Osteoblast (primary cell): ENCODE measurements at regions not wholly inside any gene's neighbourhood (a gene's known extent, or its start where the extent isn't known, plus 50 kb on each side); places are given as distances from the start of the nearest gene placed in this dataset.

Source experiments
- DNase-seq: peaks from one replicate; pipeline ENCODE4 v3.0.0; 2011; ENCODE audit warnings: low spot score, mixed read lengths; ENCODE audit not compliant: insufficient read length; ENCODE audit errors: missing footprints
- H2AFZ ChIP-seq: 2 replicates; pipeline ENCODE4 v1.6.0; 2011; ENCODE audit warnings: mild to moderate bottlenecking, low read length
- H3K27ac ChIP-seq: 2 replicates; pipeline ENCODE4 v1.5.1; 2011; ENCODE audit warnings: mild to moderate bottlenecking, low read depth, low read length, moderate library complexity
- H3K27me3 ChIP-seq: 2 replicates; pipeline ENCODE4 v1.6.0; 2012; ENCODE audit warnings: mild to moderate bottlenecking, control low read depth, inconsistent platforms, low read length, moderate library complexity; ENCODE audit not compliant: insufficient read depth
- H3K36me3 ChIP-seq: 2 replicates; pipeline ENCODE4 v1.5.1; 2011; ENCODE audit warnings: mild to moderate bottlenecking, low read length, control low read depth, moderate library complexity; ENCODE audit not compliant: insufficient read depth
- H3K4me1 ChIP-seq: 2 replicates; pipeline ENCODE4 v1.5.1; 2011; ENCODE audit warnings: mild to moderate bottlenecking, low read length, control low read depth, moderate library complexity; ENCODE audit not compliant: insufficient read depth
- H3K4me2 ChIP-seq: 2 replicates; pipeline ENCODE4 v1.6.0; 2011; ENCODE audit warnings: mild to moderate bottlenecking, low read length; ENCODE audit not compliant: insufficient read depth
- H3K4me3 ChIP-seq: fragments of 200-600 bp; sonication (generic); 3 replicates; pipeline ENCODE4 v1.5.1; 2012; ENCODE audit warnings: mild to moderate bottlenecking, low read length, inconsistent platforms; ENCODE audit not compliant: insufficient read depth
- H3K79me2 ChIP-seq: 2 replicates; pipeline ENCODE4 v1.6.0; 2012; ENCODE audit warnings: mild to moderate bottlenecking, low read length, control low read depth, inconsistent platforms; ENCODE audit not compliant: insufficient read depth
- H3K9me3 ChIP-seq: 2 replicates; pipeline ENCODE4 v1.5.1; 2011; ENCODE audit warnings: low read depth, low read length, control low read depth
- H4K20me1 ChIP-seq: 2 replicates; pipeline ENCODE4 v1.6.0; 2012; ENCODE audit warnings: mild to moderate bottlenecking, low read length, control low read depth; ENCODE audit not compliant: insufficient read depth
- TF ChIP-seq, protein P1 (sequence below): IDR thresholded peaks from 2 replicates; pipeline ENCODE4 v1.5.1; 2011; ENCODE audit warnings: mild to moderate bottlenecking, low read depth, low read length, moderate library complexity; ENCODE audit errors: extremely low read depth

DNA sequence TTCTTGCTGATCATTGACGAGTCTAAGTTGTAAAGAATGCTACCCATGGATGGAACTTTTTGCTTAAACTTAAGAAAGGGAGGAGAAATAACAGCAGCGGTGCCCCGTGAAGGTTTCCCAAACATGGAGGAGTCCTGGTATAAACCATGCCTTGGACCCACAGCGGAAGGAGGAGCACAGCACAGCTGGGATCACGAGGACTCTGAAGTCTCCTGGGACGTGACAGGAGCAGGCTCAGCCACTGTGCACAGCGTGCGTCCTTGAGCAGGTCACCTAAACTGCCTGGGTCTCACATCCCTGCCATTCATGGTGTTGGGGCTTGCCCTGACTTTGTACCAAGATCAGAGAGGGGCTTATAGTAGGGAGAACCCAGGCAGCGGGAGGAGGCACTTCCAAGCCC is 56.1 kb upstream of the UNC93A start:
- no peaks in the 10 kb centered on the region for H4K20me1 ChIP-seq
- TF ChIP-seq, protein P1, sequence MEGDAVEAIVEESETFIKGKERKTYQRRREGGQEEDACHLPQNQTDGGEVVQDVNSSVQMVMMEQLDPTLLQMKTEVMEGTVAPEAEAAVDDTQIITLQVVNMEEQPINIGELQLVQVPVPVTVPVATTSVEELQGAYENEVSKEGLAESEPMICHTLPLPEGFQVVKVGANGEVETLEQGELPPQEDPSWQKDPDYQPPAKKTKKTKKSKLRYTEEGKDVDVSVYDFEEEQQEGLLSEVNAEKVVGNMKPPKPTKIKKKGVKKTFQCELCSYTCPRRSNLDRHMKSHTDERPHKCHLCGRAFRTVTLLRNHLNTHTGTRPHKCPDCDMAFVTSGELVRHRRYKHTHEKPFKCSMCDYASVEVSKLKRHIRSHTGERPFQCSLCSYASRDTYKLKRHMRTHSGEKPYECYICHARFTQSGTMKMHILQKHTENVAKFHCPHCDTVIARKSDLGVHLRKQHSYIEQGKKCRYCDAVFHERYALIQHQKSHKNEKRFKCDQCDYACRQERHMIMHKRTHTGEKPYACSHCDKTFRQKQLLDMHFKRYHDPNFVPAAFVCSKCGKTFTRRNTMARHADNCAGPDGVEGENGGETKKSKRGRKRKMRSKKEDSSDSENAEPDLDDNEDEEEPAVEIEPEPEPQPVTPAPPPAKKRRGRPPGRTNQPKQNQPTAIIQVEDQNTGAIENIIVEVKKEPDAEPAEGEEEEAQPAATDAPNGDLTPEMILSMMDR: no peak
- H2AFZ ChIP-seq: no peak overlapping the region
- H3K9me3 ChIP-seq: no peaks in the 10 kb centered on the region
- DNase-seq: peak; percentile 51
- no peaks in the 10 kb centered on the region for H3K4me1 ChIP-seq
- no peaks in the 10 kb centered on the region for H3K36me3 ChIP-seq
- H3K27me3 ChIP-seq: no peaks in the 10 kb centered on the region
- H3K27ac ChIP-seq: no peak overlapping the region
- H3K4me3 ChIP-seq: no peak overlapping the region
- H3K79me2 ChIP-seq: no peaks in the 10 kb centered on the region
- H3K4me2 ChIP-seq: no peak overlapping the region

DNA sequence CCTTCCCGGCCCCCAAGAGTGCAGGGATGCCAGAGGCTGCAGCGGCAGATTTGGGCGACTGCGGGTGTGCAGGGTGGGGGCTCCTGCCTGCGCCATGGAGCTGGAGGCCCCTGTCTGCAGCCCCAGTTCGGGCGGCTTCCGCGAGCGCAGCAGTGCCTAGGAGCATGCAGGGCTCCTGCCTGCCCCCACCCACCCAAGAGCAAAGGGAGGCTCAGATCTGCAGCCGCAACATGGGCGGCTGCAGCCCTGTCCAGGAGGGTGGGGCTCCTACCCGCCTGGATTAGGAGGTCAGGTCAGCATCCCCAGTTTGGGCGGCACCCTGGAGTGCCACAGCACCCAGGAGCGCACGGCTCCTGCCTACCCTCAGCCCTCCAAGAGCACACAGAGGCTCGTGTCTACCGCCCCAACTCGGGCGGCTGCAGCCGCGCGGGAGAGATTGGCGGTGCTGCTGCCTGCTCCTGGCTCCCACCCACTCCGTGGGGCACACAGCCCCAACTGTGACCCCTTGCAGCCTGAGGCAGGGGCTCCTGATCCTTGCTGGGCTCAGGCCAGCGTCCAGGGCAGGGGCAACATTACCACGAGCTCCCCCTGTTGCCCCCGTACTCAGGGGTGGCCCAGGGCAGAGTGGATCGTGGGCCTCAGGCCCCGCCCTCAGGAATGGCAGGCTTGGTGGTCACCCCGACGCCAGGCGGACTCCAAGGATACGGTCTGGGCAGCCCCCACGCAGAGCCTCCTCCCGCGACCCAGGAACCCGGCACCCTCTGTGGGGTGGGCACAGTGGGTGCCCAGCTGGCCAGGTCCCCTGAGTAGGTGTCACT is 55.5 kb upstream of the UNC93A start:
- Histone ChIP-seq H3K4me2 (no peak overlapping the region), H3K27ac (no peak overlapping the region), H3K4me3 (no peak overlapping the region), H2AFZ (no peak overlapping the region), H3K4me1 (no peaks in the 10 kb centered on the region), H3K27me3 (no peaks in the 10 kb centered on the region), H3K36me3 (no peaks in the 10 kb centered on the region), H3K79me2 (no peaks in the 10 kb centered on the region), H4K20me1 (no peaks in the 10 kb centered on the region), H3K9me3 (no peaks in the 10 kb centered on the region)
- peak; percentile 45 for DNase-seq
- TF ChIP-seq, protein P1: no peak

DNA sequence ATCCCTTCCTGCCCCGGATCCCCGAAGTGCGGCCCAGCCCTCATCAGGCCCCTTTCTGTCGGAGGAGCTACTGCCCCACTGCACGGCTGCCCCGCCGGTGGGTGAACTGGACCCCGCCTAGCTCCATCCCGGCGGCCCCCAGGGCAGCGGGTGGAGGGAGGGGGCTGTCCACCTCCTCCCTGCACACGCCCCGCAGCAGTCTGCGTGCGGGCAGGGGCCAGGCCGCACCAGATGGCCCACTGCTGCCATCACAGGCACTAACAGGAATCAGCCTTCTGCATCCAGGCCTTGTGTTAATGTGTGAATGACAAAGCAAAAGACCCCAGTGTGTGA is 54.9 kb upstream of the UNC93A start:
- Histone ChIP-seq H3K79me2 (no peaks in the 10 kb centered on the region), H3K27me3 (no peaks in the 10 kb centered on the region), H3K4me2 (no peak overlapping the region), H4K20me1 (no peaks in the 10 kb centered on the region), H3K36me3 (no peaks in the 10 kb centered on the region), H3K27ac (no peak overlapping the region), H2AFZ (no peak overlapping the region), H3K9me3 (no peaks in the 10 kb centered on the region), H3K4me3 (no peak overlapping the region), H3K4me1 (no peaks in the 10 kb centered on the region)
- no peak for DNase-seq
- TF ChIP-seq, protein P1: no peak

DNA sequence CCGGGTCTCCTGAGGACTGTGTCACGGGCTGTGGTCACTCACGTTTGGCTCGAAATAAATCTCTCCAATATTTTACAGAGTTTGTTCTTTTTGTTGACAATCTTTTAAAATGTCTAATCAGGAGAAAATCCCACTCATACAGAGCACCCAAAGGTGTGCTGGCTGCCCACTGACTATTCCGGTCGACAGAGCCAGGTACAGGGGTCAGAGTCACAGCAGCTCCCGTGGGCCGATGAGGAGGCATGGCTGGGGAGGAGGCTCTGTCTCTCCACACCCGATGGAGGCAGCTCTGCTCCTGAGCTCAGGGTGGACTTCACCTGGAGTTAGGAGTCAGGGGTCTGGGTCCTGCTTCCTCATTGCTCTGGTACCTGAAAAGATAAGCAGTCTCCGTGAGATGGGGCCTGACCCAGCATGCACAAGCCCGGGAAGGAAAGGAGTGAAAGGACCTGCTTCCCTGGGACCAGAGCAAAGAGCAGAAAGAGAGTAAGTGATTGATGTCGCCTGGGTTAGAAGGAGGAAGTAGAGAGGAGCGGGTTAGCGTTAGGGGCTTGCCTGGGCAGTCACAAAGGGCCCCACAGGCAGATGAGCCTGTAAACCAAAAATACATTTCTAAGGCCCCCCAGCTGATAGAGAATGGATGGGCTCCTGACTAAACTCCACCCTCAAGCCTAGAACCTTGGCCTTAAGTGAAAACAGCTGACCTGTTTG is 53.5 kb upstream of the UNC93A start:
- Histone ChIP-seq H3K9me3 (no peaks in the 10 kb centered on the region), H3K79me2 (no peaks in the 10 kb centered on the region), H4K20me1 (no peaks in the 10 kb centered on the region), H2AFZ (no peak overlapping the region), H3K36me3 (no peaks in the 10 kb centered on the region), H3K4me3 (no peak overlapping the region), H3K4me2 (no peak overlapping the region), H3K27ac (no peak overlapping the region), H3K27me3 (no peaks in the 10 kb centered on the region), H3K4me1 (no peaks in the 10 kb centered on the region)
- DNase-seq: no peak
- TF ChIP-seq, protein P1: no peak
